NCI-H2081 treated with DMSO at 0.1 percent for 48 hours (cell line): ENCODE measurements at regions not wholly inside any gene's neighbourhood (a gene's known extent, or its start where the extent isn't known, plus 50 kb on each side); places are given as distances from the start of the nearest gene placed in this dataset.

Source experiments
- DNase-seq: peaks from one replicate; lab custom pipeline; 2025; lab: John Stamatoyannopoulos, UW

GRCh38 chr4:31365006-31365690 is 645.0 kb downstream of the PCDH7 start:
- DNase-seq: no peak

- no peak for DNase-seq
Measured at GRCh38 chr4:31366041-31366440, 645.9 kb downstream of the PCDH7 start.

GRCh38 chr4:31370866-31371465 is 650.8 kb downstream of the PCDH7 start:
- DNase-seq: peak; percentile 31

DNA sequence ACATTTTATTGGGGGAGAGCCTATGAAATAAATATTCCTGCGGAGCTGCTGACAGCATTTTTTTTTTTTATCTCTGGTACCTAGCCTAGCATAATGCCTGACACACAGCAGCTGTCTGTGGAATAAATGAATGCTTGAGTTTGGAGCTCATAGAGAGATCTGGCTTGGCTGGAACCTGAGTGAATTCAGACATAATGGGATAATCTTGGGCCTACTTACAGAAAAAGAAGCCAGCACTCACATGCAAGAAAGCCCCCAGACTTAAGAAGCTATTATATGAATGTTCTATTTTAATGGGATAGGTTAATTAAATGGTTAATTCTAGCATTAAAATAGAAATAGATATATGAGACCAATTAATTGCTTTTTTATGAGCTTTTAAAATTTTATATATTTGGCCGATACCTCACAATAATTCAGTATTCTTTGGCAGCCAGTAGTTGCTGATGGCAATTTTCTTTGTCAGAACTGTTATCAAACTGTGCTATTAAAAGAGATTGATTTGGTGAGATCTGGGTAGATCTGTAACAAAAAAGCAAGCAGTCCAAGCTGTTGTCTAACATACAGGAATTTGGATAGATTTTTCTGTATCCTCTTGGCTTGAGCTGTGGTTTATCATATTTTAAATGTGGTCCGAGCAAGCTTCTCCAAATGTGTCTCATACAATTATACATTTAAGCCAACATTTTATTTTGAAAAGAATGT is 654.2 kb downstream of the PCDH7 start:
- no peak for DNase-seq

- no peak for DNase-seq
Measured at GRCh38 chr4:31375936-31376335, 655.8 kb downstream of the PCDH7 start.

DNA sequence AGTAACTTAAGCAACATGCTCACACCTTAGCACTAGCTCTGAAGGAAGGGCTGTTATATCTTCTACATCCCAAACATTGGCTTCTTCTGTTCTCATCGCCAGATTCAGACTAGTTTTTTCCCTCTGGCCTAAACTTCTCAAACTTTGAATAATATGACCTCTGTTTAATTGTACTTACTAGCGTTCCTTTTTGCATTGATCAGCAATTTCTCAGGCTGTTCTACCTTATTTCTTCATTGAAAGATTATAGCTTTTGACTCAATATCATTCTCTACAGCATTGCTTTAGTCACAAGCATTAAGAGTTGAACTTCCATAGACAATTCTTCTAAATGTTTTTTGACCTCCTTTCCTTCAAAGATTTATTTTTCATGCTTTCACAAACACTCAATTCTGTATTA is 659.2 kb downstream of the PCDH7 start:
- no peak for DNase-seq

DNA sequence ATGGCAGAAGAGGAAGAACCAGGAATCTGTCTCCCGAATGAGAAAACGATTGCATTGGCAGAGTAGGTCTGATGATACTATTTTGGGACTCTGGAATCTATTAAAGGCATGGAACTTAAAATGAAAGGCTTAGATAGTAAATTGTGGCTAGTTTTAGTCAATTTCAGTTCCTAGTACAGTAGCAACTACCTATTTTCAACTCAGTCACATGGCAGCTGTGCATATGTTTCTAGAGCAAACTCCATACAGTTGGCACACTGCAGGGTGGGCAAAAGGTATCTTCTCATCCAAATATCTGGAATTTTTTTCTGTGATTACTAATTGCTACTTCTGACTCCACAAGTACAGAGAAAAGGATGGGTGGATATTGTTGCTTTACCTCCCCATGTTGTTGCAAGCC is 663.6 kb downstream of the PCDH7 start:
- DNase-seq: no peak

- DNase-seq: no peak
Measured at GRCh38 chr4:31390849-31391248, 670.7 kb downstream of the PCDH7 start.

DNA sequence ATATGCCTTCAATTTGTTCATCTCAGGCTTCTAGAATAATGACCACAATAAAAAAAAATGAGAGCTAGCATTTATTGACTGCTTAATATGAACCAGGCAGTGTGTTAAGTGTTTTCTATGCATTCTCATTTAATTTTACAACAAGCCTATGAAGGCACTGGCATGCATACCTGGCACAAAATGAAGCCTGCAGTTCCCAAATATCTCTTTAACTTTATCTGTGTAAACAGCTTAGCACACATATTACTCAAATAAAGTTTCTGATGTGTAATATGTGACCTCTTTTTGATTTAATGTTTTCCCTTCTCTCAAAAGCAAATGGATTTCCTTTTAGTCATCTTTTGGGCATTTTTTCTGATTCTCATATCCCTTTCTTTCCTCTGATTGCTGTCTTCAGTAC is 671.8 kb downstream of the PCDH7 start:
- no peak for DNase-seq

GRCh38 chr4:31392923-31393322 is 672.8 kb downstream of the PCDH7 start:
- no peak for DNase-seq

DNA sequence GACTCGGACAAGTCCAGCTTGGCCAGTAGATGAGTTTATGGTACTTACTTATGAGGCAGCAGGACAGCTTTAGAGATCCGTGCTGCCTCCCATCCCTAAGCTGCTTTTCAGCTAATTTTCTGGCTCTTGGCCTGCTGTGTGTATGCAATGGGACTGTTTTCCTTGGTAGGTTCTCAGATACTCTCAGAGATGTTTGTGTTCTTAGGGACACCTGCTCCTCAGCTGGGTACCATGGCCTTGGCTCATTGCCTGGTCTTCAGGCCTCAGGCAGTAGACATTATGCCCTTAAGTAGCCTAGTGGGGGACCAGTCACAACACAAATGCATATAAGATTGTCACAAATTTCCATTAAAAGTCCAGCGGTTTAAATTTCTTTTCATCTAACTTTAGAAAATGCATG is 688.0 kb downstream of the PCDH7 start:
- DNase-seq: no peak

DNA sequence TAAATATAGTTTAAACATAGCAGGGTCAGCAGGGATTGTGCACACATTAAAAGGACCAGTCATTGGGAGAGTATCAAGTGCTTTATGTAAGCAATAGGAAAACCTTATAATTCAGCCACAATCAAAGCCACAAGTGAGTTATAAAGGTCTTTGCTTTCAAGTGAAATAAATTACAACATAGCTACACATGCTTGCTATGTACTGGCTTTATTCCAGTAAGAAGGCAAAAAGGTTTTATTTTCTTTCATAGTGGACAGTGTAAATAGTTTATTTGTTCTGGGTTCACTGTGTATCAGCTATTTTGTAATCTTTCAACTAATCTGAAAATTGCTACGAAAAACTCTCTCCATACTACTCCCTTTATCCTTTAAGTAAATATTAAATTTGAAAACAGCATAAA is 691.4 kb downstream of the PCDH7 start:
- DNase-seq: no peak

GRCh38 chr4:31415629-31416028 is 695.5 kb downstream of the PCDH7 start:
- no peak for DNase-seq

GRCh38 chr4:31416498-31416897 is 696.3 kb downstream of the PCDH7 start:
- DNase-seq: no peak

DNA sequence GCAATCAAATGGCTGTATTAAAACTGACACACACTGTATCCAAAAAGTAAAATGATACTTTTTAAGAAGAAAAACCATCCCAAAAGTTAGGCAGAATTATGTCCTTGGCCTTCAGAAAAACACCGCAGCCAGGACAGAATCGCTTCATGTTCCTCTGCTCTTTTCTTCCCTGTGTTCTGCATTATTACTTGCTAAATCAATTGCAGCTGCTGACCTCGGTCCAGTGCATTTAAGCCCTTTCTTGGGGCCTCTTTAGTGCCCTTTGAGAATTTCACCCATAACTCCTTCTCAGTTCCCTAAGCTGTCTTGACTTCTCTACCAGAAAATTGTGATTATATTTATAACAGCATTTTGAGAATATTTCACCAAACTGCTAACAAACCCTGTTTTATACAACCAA is 696.9 kb downstream of the PCDH7 start:
- DNase-seq: no peak

- no peak for DNase-seq
Measured at GRCh38 chr4:31422006-31422405, 701.8 kb downstream of the PCDH7 start.

DNA sequence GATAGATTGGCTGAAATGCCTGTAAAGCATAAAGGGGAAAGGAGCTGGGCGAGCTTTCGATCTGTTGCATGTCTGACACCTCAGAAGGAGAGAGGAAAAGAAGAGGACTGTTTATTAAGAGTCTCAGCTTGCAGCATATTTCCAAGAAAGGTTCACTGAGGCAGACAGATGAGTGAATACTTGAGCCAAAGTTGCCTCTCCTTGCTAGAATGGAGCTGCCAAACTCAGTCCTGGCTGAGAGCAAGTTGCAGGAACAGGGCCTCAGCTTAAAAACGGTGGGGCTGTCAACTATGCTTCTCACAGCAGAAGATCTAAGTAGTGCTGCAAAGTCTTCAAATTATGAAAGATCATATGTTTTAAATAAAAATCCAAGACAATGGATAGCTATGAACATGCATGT is 707.5 kb downstream of the PCDH7 start:
- DNase-seq: no peak

DNA sequence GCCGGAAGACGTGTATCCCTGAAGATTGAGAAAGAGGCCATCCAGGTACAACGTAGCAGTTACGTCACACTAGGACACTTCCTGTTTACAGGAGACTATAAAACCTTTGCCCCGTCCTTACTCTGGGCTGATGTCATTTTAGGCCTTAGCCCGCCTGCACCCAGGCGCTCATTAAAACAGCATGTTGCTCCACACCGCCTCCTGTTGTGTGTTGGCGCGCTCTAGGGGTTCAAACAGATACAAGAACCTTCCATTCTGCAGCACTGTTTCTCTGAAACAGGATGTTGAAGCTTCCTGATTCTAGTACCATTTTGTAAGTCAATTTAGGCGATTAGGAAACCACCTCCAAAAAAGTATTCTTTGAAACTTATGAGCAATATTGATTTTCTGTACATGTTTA is 722.1 kb downstream of the PCDH7 start:
- DNase-seq: no peak

DNA sequence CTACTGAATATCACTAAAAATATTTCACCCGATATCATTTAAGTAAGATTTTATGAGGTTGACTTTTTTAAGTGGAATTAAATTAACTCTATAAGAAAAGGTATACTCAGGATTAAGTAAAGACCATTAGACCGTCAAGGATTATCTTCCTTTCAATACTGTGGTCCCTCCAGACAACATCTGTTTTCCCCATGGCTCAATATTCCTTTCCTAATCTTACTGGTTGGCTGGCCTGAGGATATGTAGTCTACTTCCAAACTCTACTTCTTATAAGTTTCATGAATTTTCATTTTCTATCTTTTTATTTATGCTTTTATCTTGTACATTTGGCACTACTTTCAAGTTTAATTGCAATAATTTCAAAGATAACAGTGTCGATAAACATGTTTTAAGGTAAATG is 725.4 kb downstream of the PCDH7 start:
- DNase-seq: no peak

DNA sequence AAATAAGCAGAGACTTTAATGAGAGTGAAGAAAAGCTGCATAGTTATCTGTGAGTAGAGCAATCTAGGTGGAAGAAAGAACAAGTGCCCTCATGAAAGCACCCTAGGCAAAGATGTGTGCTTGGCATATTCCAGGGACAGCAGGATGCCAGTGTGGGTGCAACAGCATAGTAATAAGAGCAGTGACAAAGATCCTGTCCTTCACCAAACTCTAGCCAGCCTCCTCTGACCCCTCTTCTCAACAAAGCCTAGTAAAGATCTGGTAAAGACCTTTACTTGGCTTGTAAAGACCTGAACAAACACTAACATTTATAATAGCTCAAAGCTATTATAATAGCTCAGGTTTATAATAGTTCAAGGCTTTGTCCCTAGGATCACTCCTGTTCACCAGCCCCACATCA is 735.4 kb downstream of the PCDH7 start:
- DNase-seq: no peak

GRCh38 chr4:31458813-31459212 is 738.6 kb downstream of the PCDH7 start:
- no peak for DNase-seq

GRCh38 chr4:31461421-31461820 is 741.3 kb downstream of the PCDH7 start:
- no peak for DNase-seq

DNA sequence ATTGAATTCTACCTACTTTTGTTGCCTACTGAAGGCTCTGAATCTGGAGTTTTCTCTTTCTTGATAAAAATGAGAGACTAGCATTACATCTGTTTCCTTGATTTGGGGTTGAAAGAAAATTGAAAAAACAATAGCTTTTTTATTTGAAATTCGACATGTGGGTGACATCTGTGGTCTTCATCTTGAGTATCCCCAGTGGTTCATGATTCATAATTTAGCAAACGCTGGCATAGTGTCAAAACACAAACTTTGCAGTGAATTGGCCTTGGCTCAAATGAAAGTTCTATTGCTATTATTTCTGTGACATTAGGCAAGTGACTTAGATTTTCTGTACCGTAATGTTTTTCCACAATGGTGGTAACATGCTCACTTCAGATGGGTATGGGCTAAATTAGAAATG is 747.6 kb downstream of the PCDH7 start:
- no peak for DNase-seq

GRCh38 chr4:31474221-31474620 is 754.1 kb downstream of the PCDH7 start:
- no peak for DNase-seq
